Stimulated activated CD8-positive, alpha-beta memory T cell treated with anti-CD3 and anti-CD28 coated beads, Interleukin-15, amount 100 ng/mL, for 48 hours (primary cell): ENCODE measurements at regions not wholly inside any gene's neighbourhood (a gene's known extent, or its start where the extent isn't known, plus 50 kb on each side); places are given as distances from the start of the nearest gene placed in this dataset.

Experiments
- DNase-seq, 2 donors: peaks; one replicate each; pipeline ENCODE4 v3.0.0-alpha.2; 2020; ENCODE audit warnings: low read depth in 2 of 2

GRCh38 chr6:98131290-98131990 is 702.9 kb upstream of the POU3F2 start:
- no peak for DNase-seq

DNA sequence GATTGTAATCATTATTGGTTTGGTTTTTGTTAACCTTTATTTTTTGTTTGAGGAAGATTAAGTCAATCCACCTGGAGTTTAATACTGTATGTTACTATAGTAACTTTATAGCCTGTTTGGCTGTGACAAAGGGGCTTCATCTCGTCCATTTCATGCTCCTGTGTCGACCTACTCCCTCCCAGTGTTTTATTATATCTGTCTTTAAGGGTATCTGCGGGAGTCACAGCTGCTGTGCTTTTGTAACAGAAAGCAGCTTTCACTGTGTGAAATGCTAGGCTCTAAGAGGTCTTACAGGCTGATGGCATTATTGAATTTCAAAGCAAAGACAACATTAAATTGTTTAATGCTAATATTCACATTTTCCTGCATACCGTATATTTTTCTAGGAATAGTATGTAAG is 698.0 kb upstream of the POU3F2 start:
- no peak for DNase-seq

DNA sequence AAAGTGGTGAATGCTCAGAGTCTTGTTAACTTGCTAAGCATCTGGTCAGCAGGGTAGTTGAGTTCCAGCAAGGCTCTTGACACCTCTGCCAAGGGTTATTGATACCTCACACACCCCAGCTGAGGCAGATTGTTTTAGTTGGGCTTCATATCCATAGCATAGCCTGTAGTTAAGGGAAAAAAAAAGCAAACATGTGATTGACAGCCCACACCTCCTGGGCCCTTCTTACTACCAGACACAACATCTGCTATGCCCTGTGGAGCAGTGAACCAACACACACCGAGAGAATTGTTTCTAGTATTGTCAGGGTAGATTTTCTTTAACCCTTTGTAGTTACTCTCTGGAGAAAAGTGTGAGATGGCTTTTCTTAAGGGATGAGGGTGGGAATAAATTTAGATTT is 697.0 kb upstream of the POU3F2 start:
- no peak for DNase-seq

DNA sequence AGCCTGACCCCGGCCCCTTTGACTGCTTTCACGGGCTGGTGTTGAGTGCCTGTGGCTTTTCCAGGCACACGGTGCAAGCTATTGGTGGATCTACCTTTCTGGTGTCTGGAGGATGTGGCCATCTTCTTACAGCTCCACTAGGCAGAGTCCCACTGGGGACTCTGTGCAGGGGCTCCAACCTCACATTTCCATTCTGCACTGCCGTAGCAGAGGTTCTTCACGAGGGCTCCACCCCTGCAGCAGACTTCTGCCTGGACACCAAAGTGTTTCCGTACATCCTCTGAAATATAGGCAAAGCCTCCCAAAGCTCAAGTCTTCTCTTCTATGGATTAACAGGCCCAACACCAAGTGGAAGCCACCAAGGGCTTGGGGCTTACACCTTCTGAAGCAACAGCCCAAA is 691.5 kb upstream of the POU3F2 start:
- no peak for DNase-seq

- DNase-seq = no peak
Observed at GRCh38 chr6:98146656-98147055, 687.7 kb upstream of the POU3F2 start.

GRCh38 chr6:98156580-98156979 is 677.8 kb upstream of the POU3F2 start:
- DNase-seq = no peak

- no peak for DNase-seq
Observed at GRCh38 chr6:98179606-98180005, 654.8 kb upstream of the POU3F2 start.

GRCh38 chr6:98200084-98200483 is 634.3 kb upstream of the POU3F2 start:
- DNase-seq = no peak

DNA sequence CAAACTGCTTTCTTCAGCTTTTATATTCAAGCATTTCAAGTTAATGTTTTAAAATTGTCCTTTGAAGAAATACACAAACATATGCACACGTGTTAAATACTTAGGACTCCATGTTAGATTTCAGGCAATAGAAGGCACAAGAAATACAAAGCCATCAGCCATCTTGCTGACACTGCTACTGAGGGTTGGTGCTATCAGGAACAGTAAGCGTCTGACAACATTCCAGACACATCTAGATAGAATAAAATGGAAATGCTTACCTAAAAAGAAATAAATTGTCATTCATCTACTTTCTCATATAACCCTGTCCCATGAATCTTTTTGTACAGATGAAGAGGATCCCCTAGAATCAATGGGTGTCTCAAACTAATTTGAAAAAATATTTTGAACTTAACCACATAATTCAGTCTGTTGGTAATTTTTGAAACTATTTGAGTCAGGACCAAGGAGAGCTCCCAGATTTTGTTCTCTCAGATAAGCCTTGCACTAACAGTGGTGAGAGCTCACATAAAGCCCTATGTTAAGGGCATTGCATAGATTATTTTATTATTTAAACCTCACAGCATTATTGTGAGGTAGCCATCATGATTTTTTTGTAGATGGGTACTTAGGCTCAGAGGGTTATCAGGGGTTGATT is 631.1 kb upstream of the POU3F2 start:
- no peak for DNase-seq

DNA sequence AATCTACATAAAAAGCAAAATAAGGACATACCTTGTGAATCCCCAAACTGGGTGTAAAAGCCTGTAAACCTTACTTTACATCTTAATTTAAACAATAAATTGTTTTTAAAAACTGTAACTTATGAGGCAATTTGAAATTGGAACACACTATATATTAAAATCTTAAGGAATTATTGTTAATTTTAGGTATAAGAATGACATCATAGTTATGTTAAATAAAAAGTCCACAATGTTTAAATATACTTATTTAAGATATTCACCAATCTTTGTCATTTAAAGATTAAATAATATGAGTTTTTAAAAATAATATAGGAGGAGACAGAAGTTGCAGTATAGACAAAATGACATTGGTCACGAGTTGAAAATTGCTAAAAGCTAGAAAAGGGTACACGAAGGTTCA is 621.9 kb upstream of the POU3F2 start:
- no peak for DNase-seq

DNA sequence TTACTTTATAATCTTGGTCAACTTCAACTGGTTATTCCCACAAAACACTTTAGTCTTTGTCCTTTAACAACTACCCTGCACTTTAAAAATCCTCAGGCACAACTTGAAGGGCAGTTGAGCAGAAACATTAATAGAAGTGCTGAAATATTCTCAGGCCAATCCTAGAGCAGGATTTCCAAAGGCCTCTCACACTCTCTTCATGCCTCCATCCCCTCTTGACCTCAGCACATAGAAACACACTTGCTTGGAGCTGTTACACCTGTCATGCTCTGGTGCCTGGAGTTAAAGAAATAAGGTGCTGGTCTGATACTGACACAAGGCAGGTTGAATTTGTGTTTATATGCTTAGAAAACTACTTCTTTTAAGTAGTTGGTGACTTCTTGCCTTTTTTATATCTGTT is 618.8 kb upstream of the POU3F2 start:
- no peak for DNase-seq

DNA sequence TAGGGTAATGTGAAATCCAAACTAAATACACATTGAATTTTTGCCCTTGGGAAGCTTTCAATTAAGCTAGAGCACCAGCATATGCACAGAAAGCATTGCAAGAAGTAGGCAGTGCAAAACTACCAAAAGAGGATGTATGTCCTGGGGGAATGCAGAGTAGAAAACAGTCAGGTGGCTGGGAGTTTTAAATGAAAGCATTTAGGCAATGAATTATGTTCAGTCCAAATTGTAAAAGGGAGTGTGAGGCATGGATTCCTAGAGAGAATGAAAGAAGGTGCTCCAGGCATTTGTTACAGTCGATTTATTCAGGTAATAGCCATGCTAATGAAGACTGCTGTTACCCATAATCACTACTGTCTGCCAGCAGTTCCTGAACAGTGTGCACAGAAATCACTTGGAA is 604.1 kb upstream of the POU3F2 start:
- DNase-seq = no peak

- DNase-seq = no peak
Observed at GRCh38 chr6:98239057-98239456, 595.3 kb upstream of the POU3F2 start.

GRCh38 chr6:98241630-98242029 is 592.7 kb upstream of the POU3F2 start:
- DNase-seq = no peak

GRCh38 chr6:98254624-98255023 is 579.8 kb upstream of the POU3F2 start:
- no peak for DNase-seq

- no peak for DNase-seq
Observed at GRCh38 chr6:98260382-98260781, 574.0 kb upstream of the POU3F2 start.

DNA sequence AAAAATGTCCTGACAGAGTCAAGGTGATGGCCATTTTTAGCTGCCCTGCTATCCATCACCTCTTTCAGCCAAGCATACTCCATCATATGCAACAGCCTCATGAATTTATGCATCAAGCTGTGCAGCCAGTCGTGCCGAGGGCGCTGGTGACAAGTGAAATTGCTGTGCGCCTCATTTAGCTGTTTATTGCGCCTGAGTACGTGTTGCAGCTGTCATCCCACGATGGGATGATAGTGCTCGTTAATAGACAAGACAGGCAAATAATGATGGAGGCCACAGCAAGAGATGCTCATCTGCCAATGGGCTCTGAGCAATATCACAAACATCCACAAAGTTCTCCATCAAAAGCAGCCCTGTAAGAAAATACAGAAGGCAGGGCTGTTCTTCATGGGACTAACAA is 562.3 kb upstream of the POU3F2 start:
- DNase-seq = no peak

- DNase-seq = no peak
Observed at GRCh38 chr6:98274691-98275090, 559.7 kb upstream of the POU3F2 start.

DNA sequence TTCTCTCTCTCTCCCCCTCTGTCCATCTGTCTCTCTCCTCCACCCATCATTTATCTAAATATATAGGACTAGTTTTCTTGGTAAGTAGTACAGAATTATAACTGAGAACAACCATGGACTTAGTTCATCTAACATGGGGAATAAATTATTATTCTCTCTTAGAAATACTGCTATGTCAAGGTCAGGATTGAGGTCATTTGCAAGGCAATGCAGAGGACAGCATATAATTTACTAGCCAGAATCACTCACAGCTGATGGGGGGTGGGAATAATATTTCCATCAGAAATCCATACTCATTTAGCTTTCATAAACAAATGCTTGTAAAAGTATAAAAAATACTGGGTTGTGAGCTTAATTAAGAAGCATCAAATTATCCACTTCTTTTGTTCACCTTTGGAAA is 553.9 kb upstream of the POU3F2 start:
- no peak for DNase-seq

- DNase-seq = no peak
Observed at GRCh38 chr6:98286620-98287019, 547.8 kb upstream of the POU3F2 start.

- no peak for DNase-seq
Observed at GRCh38 chr6:98287876-98288275, 546.5 kb upstream of the POU3F2 start.

- DNase-seq = no peak
Observed at GRCh38 chr6:98292810-98293209, 541.6 kb upstream of the POU3F2 start.

DNA sequence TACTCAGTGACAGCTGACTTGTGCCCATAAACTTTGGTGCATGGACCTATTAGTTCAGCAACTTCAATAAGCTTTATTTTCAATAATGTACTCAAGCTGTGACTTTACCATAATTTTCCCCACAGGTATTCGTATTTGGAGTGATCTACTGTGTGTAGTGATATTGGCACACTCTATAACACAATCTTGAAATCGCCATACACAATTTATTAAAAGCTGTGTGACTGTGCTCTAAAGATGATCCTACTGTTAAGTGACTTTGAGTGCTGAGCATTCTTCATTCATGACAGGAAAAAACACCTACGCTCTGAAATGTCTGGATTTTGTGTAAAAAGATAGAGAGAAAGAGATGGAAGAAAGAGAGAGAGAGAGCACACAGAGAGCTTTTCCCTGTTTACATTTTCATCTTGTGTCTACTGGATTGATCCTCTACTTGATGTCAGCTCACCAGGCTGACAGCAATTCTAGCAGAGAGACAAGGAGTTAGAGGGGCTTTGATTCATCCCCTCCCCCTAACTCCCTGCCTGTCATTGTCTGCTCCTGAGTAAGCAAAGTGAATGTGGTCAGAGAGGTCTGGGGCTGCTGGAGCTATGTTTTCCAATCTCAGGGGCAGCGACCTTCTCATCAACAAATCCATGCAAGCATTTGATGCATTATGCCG is 538.7 kb upstream of the POU3F2 start:
- DNase-seq = no peak
